WTC11 (cell line): ENCODE measurements at regions not wholly inside any gene's neighbourhood (a gene's known extent, or its start where the extent isn't known, plus 50 kb on each side); places are given as distances from the start of the nearest gene placed in this dataset.

Experiments
- ATF2 ChIP-seq: sonication (generic); formaldehyde crosslinking; IDR thresholded peaks from 2 replicates; pipeline ENCODE4 v1.8.1; 2022; ENCODE audit warnings: low read depth, missing genetic modification reagents, borderline replicate concordance
- ATF3 ChIP-seq: sonication (generic); formaldehyde crosslinking; conservative IDR thresholded peaks from 2 replicates; pipeline ENCODE4 v1.8.1; 2022; ENCODE audit warnings: mild to moderate bottlenecking, missing genetic modification reagents
- CBFB ChIP-seq: sonication (generic); formaldehyde crosslinking; IDR thresholded peaks from 2 replicates; pipeline ENCODE4 v1.8.1; 2022; ENCODE audit warnings: mild to moderate bottlenecking, low read depth, missing genetic modification reagents
- CTCF ChIP-seq: fragments of 200-600 bp; IDR thresholded peaks from 2 replicates; pipeline ENCODE4 v1.8.0; 2022; ENCODE audit warnings: antibody characterized with exemption
- MYBL2 ChIP-seq: sonication (generic); formaldehyde crosslinking; IDR thresholded peaks from 2 replicates; pipeline ENCODE4 v1.8.1; 2023; ENCODE audit warnings: mild to moderate bottlenecking, moderate library complexity, missing genetic modification reagents
- RELA ChIP-seq: sonication (generic); formaldehyde crosslinking; IDR thresholded peaks from 2 replicates; pipeline ENCODE4 v1.8.1; 2022; ENCODE audit warnings: missing genetic modification reagents, mild to moderate bottlenecking, borderline replicate concordance
- RORB ChIP-seq: fragments of 250-450 bp; sonication (Bioruptor Pico); IDR thresholded peaks from 2 replicates; pipeline ENCODE4 v1.9.0; 2021; ENCODE audit warnings: mild to moderate bottlenecking
- TEAD1 ChIP-seq: sonication (generic); formaldehyde crosslinking; IDR thresholded peaks from 2 replicates; pipeline ENCODE4 v1.8.0; 2022; ENCODE audit warnings: mild to moderate bottlenecking, missing genetic modification reagents
- ZNF138 ChIP-seq: sonication (generic); formaldehyde crosslinking; conservative IDR thresholded peaks from 2 replicates; pipeline ENCODE4 v1.8.1; 2022; ENCODE audit warnings: mild to moderate bottlenecking, moderate library complexity, missing genetic modification reagents
- ZNF317 ChIP-seq: sonication (generic); formaldehyde crosslinking; IDR thresholded peaks from 2 replicates; pipeline ENCODE4 v1.8.1; 2023; ENCODE audit warnings: low read depth, mild to moderate bottlenecking, moderate library complexity, missing genetic modification reagents, borderline replicate concordance
- ZNF532 ChIP-seq: fragments of 250-450 bp; sonication (Bioruptor Pico); IDR thresholded peaks from 2 replicates; pipeline ENCODE4 v1.9.0; 2021; ENCODE audit warnings: mild to moderate bottlenecking, borderline replicate concordance

GRCh38 chr6:56852260-56853010 lies 102.5 kb upstream of the BEND6 start:
- TF ChIP-seq ATF3 (CRISPR knock-in tag) (no peak), CTCF (no peak), MYBL2 (CRISPR knock-in tag) (no peak), RELA (no peak), TEAD1 (CRISPR knock-in tag) (no peak), CBFB (CRISPR knock-in tag) (no peak), ZNF532 (no peak), ATF2 (CRISPR knock-in tag) (no peak), ZNF317 (CRISPR knock-in tag) (no peak), RORB (CRISPR knock-in tag) (no peak), ZNF138 (no peak)
